Smooth muscle cell (in vitro differentiated cells): ENCODE measurements at regions not wholly inside any gene's neighbourhood (a gene's known extent, or its start where the extent isn't known, plus 50 kb on each side); places are given as distances from the start of the nearest gene placed in this dataset.
"Not testable (repeated sequence)": the region's sequence is repeated elsewhere in the genome, so short reads cannot be mapped to it uniquely, and the experiment has no call there.

Source experiments
- DNase-seq: peaks from one replicate; lab custom pipeline; 2025; ENCODE audit not compliant: unreplicated experiment; lab: John Stamatoyannopoulos, UW
- H2AFZ ChIP-seq: fragments of 200-600 bp; sonication (generic); 2 replicates; pipeline ENCODE4 v1.6.0; 2016; ENCODE audit warnings: antibody characterized with exemption, low read depth, mild to moderate bottlenecking
- H3F3A ChIP-seq: fragments of 200-600 bp; sonication (generic); 2 replicates; pipeline ENCODE4 v1.6.0; 2017; ENCODE audit warnings: antibody characterized with exemption, low read depth
- H3K27ac ChIP-seq: fragments of 200-600 bp; sonication (generic); 2 replicates; pipeline ENCODE4 v1.5.1; 2016; ENCODE audit warnings: low read depth, mild to moderate bottlenecking
- H3K27me3 ChIP-seq: fragments of 200-600 bp; sonication (generic); 2 replicates; pipeline ENCODE4 v1.6.1; 2016; ENCODE audit warnings: low read depth, mild to moderate bottlenecking
- H3K36me3 ChIP-seq: fragments of 200-600 bp; sonication (generic); 2 replicates; pipeline ENCODE4 v1.5.1; 2016; ENCODE audit warnings: low read depth
- H3K4me1 ChIP-seq: fragments of 200-600 bp; sonication (generic); 2 replicates; pipeline ENCODE4 v1.5.1; 2016; ENCODE audit warnings: low read depth
- H3K4me2 ChIP-seq: fragments of 200-600 bp; sonication (generic); 2 replicates; pipeline ENCODE4 v1.6.0; 2016; ENCODE audit warnings: mild to moderate bottlenecking
- H3K4me3 ChIP-seq: fragments of 200-600 bp; sonication (generic); 2 replicates; pipeline ENCODE4 v1.5.1; 2016; ENCODE audit warnings: mild to moderate bottlenecking
- H3K79me2 ChIP-seq: fragments of 200-600 bp; sonication (generic); 2 replicates; pipeline ENCODE4 v1.6.0; 2016; ENCODE audit warnings: low read depth, mild to moderate bottlenecking
- H3K9ac ChIP-seq: fragments of 200-600 bp; sonication (generic); 2 replicates; pipeline ENCODE4 v1.6.0; 2016; ENCODE audit warnings: low read depth
- H3K9me3 ChIP-seq: fragments of 200-600 bp; sonication (generic); replicated peaks from 2 replicates; pipeline ENCODE4 v1.5.1; 2016; ENCODE audit warnings: low read depth
- H4K20me1 ChIP-seq: fragments of 200-600 bp; sonication (generic); 2 replicates; pipeline ENCODE4 v1.6.0; 2016; ENCODE audit warnings: low read depth
- WGBS: methylation state at CpG from one replicate; pipeline ENCODE4 v1.1.7; 2016; ENCODE audit warnings: low lambda C conversion rate; 5-methylcytosine and 5-hydroxymethylcytosine counted together
- TF ChIP-seq, protein P1 (sequence below): fragments of 200-600 bp; sonication (generic); IDR thresholded peaks from 2 replicates; pipeline ENCODE4 v1.5.1; 2017; ENCODE audit warnings: borderline replicate concordance, mild to moderate bottlenecking, antibody characterized with exemption; ENCODE audit not compliant: insufficient read depth, poor library complexity, severe bottlenecking

DNA sequence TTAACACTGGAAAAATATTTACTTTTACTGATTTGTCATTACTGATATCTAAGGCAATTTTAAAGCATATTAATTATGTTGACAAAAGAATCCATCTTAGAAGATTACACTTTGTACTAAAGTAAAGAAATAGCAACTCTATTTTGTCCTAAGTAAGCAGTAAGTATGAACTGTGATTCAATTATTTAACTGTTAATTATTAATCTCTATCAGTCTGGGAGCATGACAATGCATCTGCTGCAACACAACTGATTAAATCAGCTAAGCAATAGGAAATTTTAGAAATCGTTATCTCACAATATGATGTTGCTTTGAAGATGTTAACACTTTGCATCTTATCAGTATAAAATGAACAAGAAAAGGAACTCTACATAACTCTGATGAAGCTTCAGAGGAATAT, 172.3 kb downstream of the DPY19L2 start:
- H3K27ac ChIP-seq: no peak overlapping the region
- no peaks in the 10 kb centered on the region for H3K27me3 ChIP-seq
- H3K4me2 ChIP-seq: no peak overlapping the region
- no peak overlapping the region for H3K9ac ChIP-seq
- no peak overlapping the region for H3K4me3 ChIP-seq
- no peaks in the 10 kb centered on the region for H3F3A ChIP-seq
- H3K36me3 ChIP-seq: no peaks in the 10 kb centered on the region
- H3K9me3 ChIP-seq: no peaks in the 10 kb centered on the region
- no peak for DNase-seq
- 91% methylated on average over 1 of the region's 1 CpG for WGBS
- H3K79me2 ChIP-seq: no peaks in the 10 kb centered on the region
- no peak overlapping the region for H2AFZ ChIP-seq
- no peaks in the 10 kb centered on the region for H3K4me1 ChIP-seq
- H4K20me1 ChIP-seq: no peaks in the 10 kb centered on the region
- TF ChIP-seq, protein P1, sequence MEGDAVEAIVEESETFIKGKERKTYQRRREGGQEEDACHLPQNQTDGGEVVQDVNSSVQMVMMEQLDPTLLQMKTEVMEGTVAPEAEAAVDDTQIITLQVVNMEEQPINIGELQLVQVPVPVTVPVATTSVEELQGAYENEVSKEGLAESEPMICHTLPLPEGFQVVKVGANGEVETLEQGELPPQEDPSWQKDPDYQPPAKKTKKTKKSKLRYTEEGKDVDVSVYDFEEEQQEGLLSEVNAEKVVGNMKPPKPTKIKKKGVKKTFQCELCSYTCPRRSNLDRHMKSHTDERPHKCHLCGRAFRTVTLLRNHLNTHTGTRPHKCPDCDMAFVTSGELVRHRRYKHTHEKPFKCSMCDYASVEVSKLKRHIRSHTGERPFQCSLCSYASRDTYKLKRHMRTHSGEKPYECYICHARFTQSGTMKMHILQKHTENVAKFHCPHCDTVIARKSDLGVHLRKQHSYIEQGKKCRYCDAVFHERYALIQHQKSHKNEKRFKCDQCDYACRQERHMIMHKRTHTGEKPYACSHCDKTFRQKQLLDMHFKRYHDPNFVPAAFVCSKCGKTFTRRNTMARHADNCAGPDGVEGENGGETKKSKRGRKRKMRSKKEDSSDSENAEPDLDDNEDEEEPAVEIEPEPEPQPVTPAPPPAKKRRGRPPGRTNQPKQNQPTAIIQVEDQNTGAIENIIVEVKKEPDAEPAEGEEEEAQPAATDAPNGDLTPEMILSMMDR: no peak

- not testable (repeated sequence) for H2AFZ ChIP-seq, H3K27ac ChIP-seq, H3K27me3 ChIP-seq, DNase-seq, H3K4me2 ChIP-seq, H3F3A ChIP-seq, H3K79me2 ChIP-seq, H3K36me3 ChIP-seq, H3K9me3 ChIP-seq, H3K4me3 ChIP-seq, H3K4me1 ChIP-seq, H3K9ac ChIP-seq, H4K20me1 ChIP-seq
- 83% methylated on average over 4 of the region's 4 CpGs for WGBS
Measured at GRCh38 chr12:63493357-63493756, 174.9 kb downstream of the DPY19L2 start.

DNA sequence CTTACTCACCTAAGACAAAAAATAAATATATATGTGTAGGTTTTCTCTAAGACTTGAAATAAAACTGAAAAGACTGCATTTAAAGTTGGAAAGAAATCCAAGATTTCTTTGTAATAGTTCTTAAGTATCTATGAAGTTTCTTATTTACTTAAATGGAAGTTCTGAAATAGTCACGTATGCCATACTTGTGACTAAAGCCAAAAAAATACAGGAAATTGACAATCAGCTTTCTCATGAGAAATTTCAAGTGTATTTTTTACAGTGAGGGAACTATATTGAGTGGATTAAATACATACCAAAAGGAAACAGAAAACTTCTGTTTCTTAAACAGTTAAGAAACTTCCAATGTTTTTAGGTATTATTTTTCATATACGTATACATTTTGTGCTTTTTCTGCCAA, 188.1 kb downstream of the DPY19L2 start:
- TF ChIP-seq, protein P1: no peak
- Histone ChIP-seq H3K4me2 (no peak overlapping the region), H2AFZ (no peak overlapping the region), H3K36me3 (no peaks in the 10 kb centered on the region), H3K79me2 (no peaks in the 10 kb centered on the region), H3F3A (no peaks in the 10 kb centered on the region), H3K27ac (no peak overlapping the region), H3K27me3 (no peaks in the 10 kb centered on the region), H4K20me1 (no peaks in the 10 kb centered on the region), H3K4me3 (no peak overlapping the region), H3K9ac (no peak overlapping the region), H3K4me1 (no peaks in the 10 kb centered on the region), H3K9me3 (no peaks in the 10 kb centered on the region)
- 92% methylated on average over 2 of the region's 2 CpGs for WGBS
- DNase-seq: no peak

DNA sequence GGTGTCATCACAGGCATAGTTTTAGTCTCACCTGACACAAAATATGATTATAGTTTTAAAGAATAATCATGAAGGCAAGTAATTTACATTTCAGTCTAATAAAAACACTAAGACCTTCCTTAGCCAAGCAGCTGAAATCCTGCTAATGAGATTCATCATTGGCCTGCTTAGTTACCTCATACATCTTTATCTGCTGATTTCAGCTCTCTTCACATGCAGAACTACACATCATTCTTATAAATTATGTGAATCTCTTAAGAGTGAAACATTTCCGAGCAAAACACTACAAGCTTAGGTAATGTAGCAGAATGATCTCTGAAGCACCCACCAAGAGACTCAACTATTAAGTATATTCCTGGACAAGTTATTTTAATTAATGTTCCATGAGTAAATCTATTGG, 198.1 kb downstream of the DPY19L2 start:
- H3K36me3 ChIP-seq: no peaks in the 10 kb centered on the region
- H3K27ac ChIP-seq: no peak overlapping the region
- no peak overlapping the region for H3K9ac ChIP-seq
- H3K4me2 ChIP-seq: no peak overlapping the region
- H3K4me1 ChIP-seq: no peaks in the 10 kb centered on the region
- DNase-seq: no peak
- no peaks in the 10 kb centered on the region for H3K79me2 ChIP-seq
- no peak overlapping the region for H3K4me3 ChIP-seq
- no peaks in the 10 kb centered on the region for H3F3A ChIP-seq
- H3K27me3 ChIP-seq: no peaks in the 10 kb centered on the region
- no peaks in the 10 kb centered on the region for H3K9me3 ChIP-seq
- H4K20me1 ChIP-seq: no peaks in the 10 kb centered on the region
- H2AFZ ChIP-seq: no peak overlapping the region
- TF ChIP-seq, protein P1: no peak
- 85% methylated on average over 1 of the region's 1 CpG for WGBS
